ENCODE measurements at regions not wholly inside any gene's neighbourhood (a gene's known extent, or its start where the extent isn't known, plus 50 kb on each side); places are given as distances from the start of the nearest gene placed in this dataset.

- H3K27ac Mint-ChIP-seq, result no peak overlapping the region
- H3K4me3 Mint-ChIP-seq (ENCODE audit: low read depth), result no peak overlapping the region
- H3K4me1 Mint-ChIP-seq (ENCODE audit: low read depth), result no peaks in the 10 kb centered on the region
- no peaks in the 10 kb centered on the region for H3K36me3 Mint-ChIP-seq (ENCODE audit: insufficient read depth)
- peaks cover 23% of the 10 kb centered on the region for H3K27me3 Mint-ChIP-seq
- TF ChIP-seq, protein P1, sequence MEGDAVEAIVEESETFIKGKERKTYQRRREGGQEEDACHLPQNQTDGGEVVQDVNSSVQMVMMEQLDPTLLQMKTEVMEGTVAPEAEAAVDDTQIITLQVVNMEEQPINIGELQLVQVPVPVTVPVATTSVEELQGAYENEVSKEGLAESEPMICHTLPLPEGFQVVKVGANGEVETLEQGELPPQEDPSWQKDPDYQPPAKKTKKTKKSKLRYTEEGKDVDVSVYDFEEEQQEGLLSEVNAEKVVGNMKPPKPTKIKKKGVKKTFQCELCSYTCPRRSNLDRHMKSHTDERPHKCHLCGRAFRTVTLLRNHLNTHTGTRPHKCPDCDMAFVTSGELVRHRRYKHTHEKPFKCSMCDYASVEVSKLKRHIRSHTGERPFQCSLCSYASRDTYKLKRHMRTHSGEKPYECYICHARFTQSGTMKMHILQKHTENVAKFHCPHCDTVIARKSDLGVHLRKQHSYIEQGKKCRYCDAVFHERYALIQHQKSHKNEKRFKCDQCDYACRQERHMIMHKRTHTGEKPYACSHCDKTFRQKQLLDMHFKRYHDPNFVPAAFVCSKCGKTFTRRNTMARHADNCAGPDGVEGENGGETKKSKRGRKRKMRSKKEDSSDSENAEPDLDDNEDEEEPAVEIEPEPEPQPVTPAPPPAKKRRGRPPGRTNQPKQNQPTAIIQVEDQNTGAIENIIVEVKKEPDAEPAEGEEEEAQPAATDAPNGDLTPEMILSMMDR (IDR thresholded peaks at IDR 0.05; ENCODE audit: unreplicated experiment), result no peak
- DNase-seq (ENCODE audit: low spot score, unreplicated experiment), result no peak
- H3K9me3 Mint-ChIP-seq (ENCODE audit: low read depth), result no peaks in the 10 kb centered on the region
Observed at GRCh38 chr15:85890620-85890980, 95.9 kb upstream of the KLHL25 start.

- Mint-ChIP-seq H3K4me3 (ENCODE audit: low read depth) (no peak overlapping the region), H3K27me3 (peaks cover 27% of the 10 kb centered on the region), H3K36me3 (ENCODE audit: insufficient read depth) (no peaks in the 10 kb centered on the region), H3K4me1 (ENCODE audit: low read depth) (no peaks in the 10 kb centered on the region), H3K9me3 (ENCODE audit: low read depth) (no peaks in the 10 kb centered on the region), H3K27ac (no peak overlapping the region)
- TF ChIP-seq, protein P1 (IDR thresholded peaks at IDR 0.05; ENCODE audit: unreplicated experiment), result no peak
- DNase-seq (ENCODE audit: low spot score, unreplicated experiment), result no peak
Observed at GRCh38 chr15:85891470-85891869, 96.7 kb upstream of the KLHL25 start.

GRCh38 chr15:85892232-85892631 lies 97.5 kb upstream of the KLHL25 start:
- TF ChIP-seq, protein P1 (IDR thresholded peaks at IDR 0.05; ENCODE audit: unreplicated experiment), result no peak
- Mint-ChIP-seq H3K4me1 (ENCODE audit: low read depth) (no peaks in the 10 kb centered on the region), H3K4me3 (ENCODE audit: low read depth) (no peak overlapping the region), H3K36me3 (ENCODE audit: insufficient read depth) (no peaks in the 10 kb centered on the region), H3K9me3 (ENCODE audit: low read depth) (no peaks in the 10 kb centered on the region), H3K27ac (no peak overlapping the region), H3K27me3 (peaks cover 32% of the 10 kb centered on the region)
- DNase-seq (ENCODE audit: low spot score, unreplicated experiment), result no peak

- TF ChIP-seq, protein P1 (IDR thresholded peaks at IDR 0.05; ENCODE audit: unreplicated experiment), result no peak
- peak overlapping the region; percentile 87 for H3K27ac Mint-ChIP-seq
Observed at GRCh38 chr15:85897207-85897894, 102.6 kb upstream of the KLHL25 start.

GRCh38 chr15:85897895-85898717 lies 103.4 kb upstream of the KLHL25 start:
- H3K36me3 Mint-ChIP-seq (ENCODE audit: insufficient read depth), result no peaks in the 10 kb centered on the region
- H3K27ac Mint-ChIP-seq, result no peak overlapping the region
- no peak for DNase-seq (ENCODE audit: low spot score, unreplicated experiment)
- H3K9me3 Mint-ChIP-seq (ENCODE audit: low read depth), result no peaks in the 10 kb centered on the region
- peaks cover 35% of the 10 kb centered on the region for H3K27me3 Mint-ChIP-seq
- TF ChIP-seq, protein P1 (IDR thresholded peaks at IDR 0.05; ENCODE audit: unreplicated experiment), result no peak
- H3K4me3 Mint-ChIP-seq (ENCODE audit: low read depth), result no peak overlapping the region
- H3K4me1 Mint-ChIP-seq (ENCODE audit: low read depth), result peaks cover 4% of the 10 kb centered on the region

More at GRCh38 chr15:85897207-85897894, 102.6 kb upstream of the KLHL25 start:
- no peaks in the 10 kb centered on the region for H3K9me3 Mint-ChIP-seq (ENCODE audit: low read depth)
- DNase-seq (ENCODE audit: low spot score, unreplicated experiment), result no peak
- H3K27me3 Mint-ChIP-seq, result peaks cover 35% of the 10 kb centered on the region
- no peaks in the 10 kb centered on the region for H3K36me3 Mint-ChIP-seq (ENCODE audit: insufficient read depth)
- H3K4me1 Mint-ChIP-seq (ENCODE audit: low read depth), result peaks cover 4% of the 10 kb centered on the region
- H3K4me3 Mint-ChIP-seq (ENCODE audit: low read depth), result no peak overlapping the region

Data from progenitor cell of endocrine pancreas (in vitro differentiated cells).